Fibroblast of mammary gland (primary cell): ENCODE measurements at regions not wholly inside any gene's neighbourhood (a gene's known extent, or its start where the extent isn't known, plus 50 kb on each side); places are given as distances from the start of the nearest gene placed in this dataset.

Experiments
- DNase-seq: peaks from one replicate; pipeline ENCODE4 v3.0.0-alpha.2; 2010; ENCODE audit warnings: low read depth
- H3K4me3 ChIP-seq: 2 replicates; pipeline ENCODE4 v1.5.1; 2011; ENCODE audit warnings: low read depth, mild to moderate bottlenecking, low read length, moderate library complexity; ENCODE audit not compliant: control insufficient read depth
- TF ChIP-seq, protein P1 (sequence below): conservative IDR thresholded peaks from 2 replicates; pipeline ENCODE4 v1.5.1; 2011; ENCODE audit warnings: low read depth, low read length, inconsistent platforms; ENCODE audit not compliant: control insufficient read depth, insufficient read depth

DNA sequence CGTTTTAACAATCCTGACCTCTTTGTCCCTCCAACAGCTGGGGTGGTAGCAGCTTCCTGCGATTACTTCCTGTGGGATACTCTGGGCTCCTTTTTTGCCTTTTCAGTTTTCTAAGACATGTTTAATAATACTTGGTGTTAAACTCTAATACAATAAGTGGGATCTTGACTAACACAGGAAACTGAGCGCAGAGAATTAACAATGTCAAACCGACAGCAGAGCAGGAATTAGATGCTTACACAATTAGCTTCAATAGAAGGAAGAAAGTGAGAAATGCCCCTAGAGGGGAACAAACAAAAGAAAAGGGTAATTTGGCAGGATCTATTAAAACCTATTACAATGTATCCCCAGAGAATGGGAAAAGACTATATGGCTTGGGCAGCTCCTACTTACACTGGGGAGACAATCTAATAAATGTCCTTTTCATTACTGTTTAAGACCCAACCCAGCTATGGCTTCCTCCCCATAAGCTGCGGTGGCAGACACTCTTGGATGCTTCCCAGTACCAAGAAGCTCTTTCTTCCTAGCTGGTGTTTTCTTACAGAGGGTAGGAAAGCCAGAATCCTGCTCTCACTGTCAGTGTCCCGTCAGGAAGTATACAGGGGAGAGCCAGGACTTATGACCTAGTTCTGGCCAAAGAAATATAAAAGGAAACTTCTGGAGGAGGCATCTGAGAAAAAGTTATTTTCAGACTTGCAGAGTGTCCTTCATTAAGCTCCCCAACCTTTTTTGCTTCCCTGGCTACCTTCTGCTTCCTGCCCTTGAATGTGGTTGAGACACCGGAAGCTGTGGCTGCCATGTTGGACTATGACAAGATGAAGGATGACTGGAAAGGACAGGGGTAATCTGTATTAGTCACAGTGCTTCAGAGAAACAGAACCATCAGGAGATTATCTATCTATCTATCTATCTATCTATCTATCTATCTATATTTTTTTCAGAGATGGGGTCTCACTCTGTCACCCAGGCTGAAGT lies 194.1 kb upstream of the KBTBD8 start:
- TF ChIP-seq, protein P1, sequence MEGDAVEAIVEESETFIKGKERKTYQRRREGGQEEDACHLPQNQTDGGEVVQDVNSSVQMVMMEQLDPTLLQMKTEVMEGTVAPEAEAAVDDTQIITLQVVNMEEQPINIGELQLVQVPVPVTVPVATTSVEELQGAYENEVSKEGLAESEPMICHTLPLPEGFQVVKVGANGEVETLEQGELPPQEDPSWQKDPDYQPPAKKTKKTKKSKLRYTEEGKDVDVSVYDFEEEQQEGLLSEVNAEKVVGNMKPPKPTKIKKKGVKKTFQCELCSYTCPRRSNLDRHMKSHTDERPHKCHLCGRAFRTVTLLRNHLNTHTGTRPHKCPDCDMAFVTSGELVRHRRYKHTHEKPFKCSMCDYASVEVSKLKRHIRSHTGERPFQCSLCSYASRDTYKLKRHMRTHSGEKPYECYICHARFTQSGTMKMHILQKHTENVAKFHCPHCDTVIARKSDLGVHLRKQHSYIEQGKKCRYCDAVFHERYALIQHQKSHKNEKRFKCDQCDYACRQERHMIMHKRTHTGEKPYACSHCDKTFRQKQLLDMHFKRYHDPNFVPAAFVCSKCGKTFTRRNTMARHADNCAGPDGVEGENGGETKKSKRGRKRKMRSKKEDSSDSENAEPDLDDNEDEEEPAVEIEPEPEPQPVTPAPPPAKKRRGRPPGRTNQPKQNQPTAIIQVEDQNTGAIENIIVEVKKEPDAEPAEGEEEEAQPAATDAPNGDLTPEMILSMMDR: no peak
- H3K4me3 ChIP-seq: no peak overlapping the region
- DNase-seq: no peak

DNA sequence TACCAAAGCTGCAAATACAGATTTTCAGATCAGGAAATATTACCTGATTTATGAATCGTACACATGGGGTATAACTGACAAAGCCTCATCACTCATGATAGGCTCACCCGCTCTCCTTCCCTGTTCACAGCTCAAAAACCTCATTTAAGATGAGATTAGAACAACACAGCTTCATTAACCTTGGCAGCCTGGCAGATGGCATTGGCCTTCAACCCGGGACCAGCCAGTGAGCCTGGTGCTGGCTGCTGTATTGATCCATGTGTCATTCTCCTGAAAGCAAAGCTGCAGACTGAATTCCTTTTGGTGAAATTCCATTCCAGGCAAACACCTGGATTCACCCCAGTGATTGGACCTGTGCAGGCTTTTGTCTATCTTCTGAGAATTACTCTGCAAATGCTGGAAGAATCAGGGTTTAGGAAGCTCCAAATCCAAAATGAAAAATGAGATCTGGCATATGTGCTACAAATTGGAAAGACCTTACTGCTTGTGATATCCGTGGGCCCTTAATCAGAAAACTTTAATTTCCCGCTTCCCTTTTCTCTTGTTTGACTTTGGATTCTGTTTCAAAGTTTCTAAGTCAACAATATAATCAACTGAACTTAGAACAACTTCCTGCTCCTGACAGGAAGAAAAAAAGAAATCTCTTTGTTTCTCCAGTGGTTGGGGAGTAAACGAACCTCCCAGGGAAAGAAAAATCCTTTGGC lies 189.1 kb upstream of the KBTBD8 start:
- H3K4me3 ChIP-seq: no peak overlapping the region
- TF ChIP-seq, protein P1: no peak
- DNase-seq: no peak

DNA sequence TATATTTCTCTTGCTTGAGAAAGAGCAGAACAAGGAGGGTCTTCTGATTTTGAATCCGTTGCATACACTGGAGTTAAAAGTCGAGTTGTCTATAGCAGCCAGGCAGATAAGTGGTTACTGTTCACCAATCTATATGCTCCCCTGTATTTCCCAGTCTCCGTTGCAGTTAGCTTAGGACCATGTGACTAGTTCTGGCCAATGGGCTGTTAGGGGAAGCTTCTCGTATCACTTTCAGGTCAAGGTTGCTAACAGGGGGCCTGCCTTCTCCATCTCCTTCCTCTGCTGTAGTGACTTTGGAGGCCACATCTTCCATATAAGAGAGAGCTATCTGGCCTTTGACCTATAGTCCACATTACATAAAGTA lies 188.5 kb upstream of the KBTBD8 start:
- DNase-seq: no peak
- TF ChIP-seq, protein P1: no peak
- H3K4me3 ChIP-seq: no peak overlapping the region

DNA sequence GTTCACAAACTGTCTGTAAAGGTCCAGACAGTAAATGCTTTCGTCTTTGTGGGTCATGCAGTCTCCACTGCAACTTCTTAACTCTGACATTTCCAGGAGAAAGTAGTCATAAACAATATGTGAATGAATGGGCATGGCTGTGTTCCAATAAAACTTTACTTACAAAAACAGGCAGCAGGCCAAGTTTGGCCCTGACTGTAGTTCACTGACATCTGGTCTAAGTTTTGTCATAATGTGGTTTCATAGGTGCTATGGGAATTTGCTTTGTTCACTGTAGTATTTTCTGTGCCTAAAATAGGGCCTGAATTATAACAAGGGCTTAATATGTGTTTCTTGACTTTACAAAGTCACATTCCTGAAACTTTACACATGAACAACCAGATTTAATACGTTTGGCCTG lies 186.0 kb upstream of the KBTBD8 start:
- peak; percentile 64 for DNase-seq
- TF ChIP-seq, protein P1: no peak
- H3K4me3 ChIP-seq: no peak overlapping the region

DNA sequence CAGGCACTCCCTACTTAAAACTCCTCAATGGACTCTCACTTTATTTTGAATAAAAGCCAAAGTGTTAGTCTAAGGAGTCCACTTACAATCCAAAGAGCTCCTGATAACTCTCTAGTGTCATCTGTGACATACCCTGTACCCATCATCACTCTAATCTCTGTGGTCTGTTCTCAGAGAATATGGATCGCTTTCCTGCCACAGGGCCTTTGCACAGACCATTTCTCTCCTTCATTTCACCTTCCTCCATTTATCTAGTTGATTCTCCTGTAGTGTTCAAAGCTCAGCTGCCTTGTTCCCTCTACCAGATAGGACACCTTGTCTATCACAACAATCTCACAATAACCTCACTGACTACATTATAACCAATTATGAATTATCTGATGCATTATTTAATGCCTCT lies 185.4 kb upstream of the KBTBD8 start:
- TF ChIP-seq, protein P1: no peak
- DNase-seq: no peak
- H3K4me3 ChIP-seq: no peak overlapping the region

DNA sequence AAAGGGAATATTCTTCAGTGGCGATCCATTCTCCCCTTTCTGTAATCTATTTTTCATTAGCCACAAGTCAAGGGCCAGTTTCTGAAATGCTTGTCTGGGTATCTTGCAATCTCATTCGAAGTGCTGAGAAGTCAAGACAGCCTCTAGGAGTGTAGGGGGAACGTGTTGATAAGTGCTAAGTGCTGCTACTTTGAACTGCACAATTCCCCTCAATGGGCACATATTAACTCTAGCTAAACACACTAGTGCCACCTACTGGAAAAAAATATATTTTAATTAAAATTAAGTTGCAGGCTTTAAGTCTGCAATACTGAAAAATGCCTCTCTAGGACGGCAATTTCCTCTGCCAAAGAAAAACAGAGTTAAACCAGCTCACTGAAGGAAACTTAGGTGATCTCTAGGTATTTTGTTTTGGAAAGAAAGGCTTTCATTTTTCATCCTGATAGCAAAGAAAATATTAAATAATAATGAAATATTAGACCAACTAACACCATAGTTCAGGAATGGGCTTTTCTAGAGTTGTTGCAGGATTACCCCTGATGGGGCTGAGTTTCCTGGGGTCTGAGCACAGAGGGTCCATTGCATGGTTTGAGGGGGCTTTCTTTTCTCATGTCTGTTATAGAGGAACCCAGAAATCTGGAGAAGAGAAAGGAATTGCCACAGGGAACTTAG lies 181.9 kb upstream of the KBTBD8 start:
- H3K4me3 ChIP-seq: no peak overlapping the region
- DNase-seq: peak; percentile 67
- TF ChIP-seq, protein P1: peak; percentile 52
